COLO829 (cell line): ENCODE measurements at regions not wholly inside any gene's neighbourhood (a gene's known extent, or its start where the extent isn't known, plus 50 kb on each side); places are given as distances from the start of the nearest gene placed in this dataset.
A peak's percentile ranks its signal among the peaks of the same experiment; 100 is the strongest.
"Not testable (repeated sequence)": the region's sequence is repeated elsewhere in the genome, so short reads cannot be mapped to it uniquely, and the experiment has no call there.

Experiments
- DNase-seq: peaks from one replicate; pipeline ENCODE4 v3.0.0; 2012; ENCODE audit warnings: low spot score

DNA sequence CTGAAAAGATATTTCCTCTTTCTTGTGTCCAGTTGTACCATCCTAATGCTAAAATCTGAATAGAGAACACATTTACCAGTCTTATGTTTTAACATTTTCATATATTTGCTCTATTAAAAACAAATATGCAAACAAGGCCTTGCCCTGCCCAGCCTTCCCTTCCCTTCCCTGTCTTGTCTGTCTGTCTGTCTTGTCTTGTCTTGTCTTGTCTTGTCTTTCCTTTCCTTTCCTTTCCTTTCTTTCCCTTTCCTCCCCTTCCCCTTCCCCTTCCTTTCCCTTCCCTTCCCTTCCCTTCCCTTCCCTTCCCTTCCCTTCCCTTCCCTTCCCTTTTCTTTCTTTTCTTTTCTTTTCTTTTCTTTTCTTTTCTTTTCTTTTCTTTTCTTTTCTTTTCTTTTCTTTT is 1103.5 kb downstream of the STIM2 start:
- DNase-seq: no peak

DNA sequence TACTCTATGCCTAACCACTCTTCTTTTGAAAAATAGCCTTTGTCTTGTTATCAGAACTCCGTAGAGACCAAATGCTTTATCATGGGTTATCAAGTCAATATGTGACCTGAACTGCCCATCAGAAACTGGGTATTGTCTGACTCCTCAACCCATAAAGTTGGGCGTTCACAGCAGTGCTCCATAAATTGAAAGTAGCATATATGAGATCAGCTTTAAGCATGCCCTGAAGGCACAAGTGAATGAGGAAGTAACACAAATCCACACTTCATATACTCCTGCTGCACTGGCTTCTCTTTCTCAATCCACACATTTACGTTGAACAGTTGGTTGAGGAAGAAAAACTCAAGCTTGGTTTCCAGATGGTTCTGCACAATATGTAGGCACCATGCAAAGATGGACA is 1106.0 kb downstream of the STIM2 start:
- no peak for DNase-seq

DNA sequence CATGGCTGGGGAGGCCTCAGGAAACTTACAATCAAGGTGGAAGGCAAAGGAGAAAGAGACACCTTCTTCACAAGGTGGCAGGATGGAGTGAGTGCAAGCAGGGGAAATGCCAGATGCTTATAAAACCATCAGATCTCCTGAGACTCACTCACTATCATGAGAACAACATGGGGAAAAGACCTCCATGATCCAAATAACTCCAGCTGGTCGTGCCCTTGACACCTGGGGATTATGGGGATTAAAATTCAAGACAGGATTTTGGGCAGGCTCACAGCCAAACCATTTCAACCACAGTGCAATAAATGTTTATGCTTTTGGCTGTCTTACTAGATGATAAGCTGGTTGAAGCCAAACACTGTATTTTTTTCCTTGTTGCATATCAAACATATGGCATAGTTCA is 1112.4 kb downstream of the STIM2 start:
- no peak for DNase-seq

DNA sequence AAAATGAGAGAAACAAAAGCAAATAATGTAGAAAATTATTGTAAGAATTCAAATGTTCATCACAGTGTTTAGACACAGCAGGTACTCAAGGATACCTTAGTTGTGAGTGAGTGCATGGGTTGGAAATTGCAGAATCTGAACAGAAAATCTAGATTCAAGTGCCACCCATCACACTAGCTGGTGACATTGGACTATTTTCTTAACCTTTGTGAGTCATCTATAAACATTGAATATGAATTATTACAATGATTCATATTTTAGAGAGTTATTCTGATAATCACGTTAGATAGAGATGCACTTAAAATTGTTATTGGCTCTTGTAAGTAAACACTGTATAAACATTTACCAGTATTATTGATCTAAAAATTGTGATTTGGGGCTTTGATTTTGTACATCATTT is 1113.1 kb downstream of the STIM2 start:
- DNase-seq: no peak

DNA sequence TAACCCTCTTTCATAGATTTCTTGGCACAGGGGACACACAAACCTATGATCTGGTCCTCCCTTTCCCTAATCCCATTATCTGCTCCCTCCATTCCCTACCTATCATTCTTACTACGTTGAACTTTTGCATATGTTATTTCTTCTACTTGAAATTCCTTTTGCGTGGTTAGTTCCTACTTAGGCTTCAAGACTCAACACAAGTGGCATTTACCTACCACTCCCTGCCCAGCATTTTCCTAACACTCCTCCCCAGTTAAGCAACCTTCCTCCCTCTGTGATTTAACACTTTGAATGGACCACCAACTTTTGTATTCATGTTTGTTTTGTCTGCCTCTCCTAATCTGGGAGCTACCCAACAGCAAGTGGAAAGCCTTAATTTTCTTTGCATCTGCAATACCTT is 1113.7 kb downstream of the STIM2 start:
- DNase-seq: no peak

DNA sequence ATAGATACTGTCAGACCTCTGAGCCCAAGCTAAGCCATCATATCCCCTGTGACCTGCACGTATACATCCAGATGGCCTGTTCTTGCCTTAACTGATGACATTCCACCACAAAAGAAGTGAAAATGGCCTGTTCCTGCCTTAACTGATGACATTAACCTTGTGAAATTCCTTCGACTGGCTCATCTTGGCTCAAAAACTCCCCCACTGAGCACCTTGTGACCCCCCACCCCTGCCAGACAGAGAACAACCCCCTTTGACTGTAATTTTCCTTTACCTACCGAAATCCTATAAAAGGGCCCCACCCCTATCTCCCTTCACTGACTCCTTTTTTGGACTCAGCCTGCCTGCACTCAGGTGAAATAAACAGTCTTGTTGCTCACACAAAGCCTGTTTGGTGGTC is 1114.2 kb downstream of the STIM2 start:
- DNase-seq: not testable (repeated sequence)

DNA sequence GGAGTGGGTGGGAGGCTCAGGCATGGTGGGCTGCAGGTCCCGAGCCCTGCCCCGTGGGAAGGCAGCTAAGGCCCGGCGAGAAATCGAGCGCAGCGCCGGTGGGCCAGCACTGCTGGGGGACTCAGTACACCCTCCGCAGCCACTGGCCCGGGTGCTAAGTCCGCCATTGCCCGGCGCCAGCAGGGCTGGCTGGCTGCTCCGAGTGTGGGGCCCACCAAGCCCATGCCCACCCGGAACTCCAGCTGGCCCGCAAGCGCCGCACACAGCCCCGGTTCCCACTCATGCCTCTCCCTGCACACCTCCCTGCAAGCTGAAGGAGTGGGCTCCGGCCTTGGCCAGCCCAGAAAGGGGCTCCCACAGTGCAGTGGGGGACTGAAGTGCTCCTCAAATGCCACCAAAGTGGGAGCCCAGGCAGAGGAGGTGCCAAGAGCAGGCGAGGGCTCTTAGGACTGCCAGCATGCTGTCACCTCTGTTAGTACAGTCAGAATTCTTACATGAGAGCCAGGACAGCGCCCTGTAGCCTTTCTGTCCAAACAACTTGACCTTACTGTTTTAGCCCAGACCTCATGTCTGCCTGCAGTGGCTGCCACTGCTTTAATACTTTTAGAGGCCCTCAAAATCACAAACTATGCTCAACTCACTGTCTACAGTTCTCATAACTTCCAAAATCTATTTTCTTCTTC is 1117.9 kb downstream of the STIM2 start:
- not testable (repeated sequence) for DNase-seq

DNA sequence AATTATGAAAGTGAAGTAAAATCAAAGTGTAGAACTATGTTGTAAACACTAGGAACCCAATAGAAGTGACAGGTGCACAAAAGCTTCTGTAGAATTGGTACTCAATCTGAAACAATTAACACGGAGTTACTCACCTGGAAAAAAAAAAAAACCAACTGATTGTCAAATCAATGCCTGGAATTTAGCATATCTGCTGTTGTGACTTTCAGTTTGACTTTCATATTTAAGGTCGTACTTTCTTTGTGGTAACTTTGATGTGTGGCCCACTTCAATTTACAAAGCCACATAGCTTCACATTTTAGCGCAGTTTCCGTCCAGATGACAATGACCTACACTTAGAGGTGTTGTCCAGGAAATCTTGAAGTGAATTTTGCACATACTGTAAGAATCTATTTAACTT is 1124.9 kb downstream of the STIM2 start:
- no peak for DNase-seq

DNA sequence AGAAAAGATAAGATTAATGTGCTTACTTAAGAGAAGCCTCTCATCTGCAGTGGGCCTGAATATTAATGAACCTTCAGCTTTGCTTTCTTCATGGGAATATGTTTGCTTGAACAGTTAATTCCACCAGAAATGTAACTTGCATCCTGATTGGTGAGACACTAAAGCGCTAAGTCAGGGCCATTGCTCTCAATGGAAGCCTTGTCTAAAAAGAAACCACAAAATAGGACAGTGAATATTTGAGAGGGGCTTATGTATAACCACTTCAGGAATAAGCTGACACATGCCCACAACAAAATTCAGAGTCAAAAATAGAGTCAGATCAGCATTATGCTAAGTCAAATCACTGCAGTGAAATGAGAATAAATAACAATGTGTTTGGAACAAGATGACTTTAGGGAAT is 1125.8 kb downstream of the STIM2 start:
- peak; percentile 27 for DNase-seq

DNA sequence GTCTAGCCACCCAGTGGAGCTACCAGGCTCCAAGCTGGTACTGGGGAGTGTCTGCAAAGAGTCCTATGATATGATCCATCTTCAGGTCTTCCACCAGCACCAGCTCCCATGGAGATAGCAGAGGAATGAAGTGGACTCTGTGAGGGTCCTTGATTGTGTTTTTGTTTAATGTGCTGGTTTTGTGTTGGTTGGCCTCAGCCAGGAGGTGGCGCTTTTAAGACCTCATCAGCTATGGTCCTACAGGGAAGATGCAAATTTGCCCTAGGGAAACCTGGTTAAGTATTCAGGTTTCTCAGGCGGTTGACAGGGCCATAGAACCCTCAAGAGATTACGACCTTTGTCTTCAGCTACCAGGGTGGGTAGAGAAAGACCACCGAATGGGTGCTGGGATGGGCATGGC is 1141.1 kb downstream of the STIM2 start:
- DNase-seq: no peak

DNA sequence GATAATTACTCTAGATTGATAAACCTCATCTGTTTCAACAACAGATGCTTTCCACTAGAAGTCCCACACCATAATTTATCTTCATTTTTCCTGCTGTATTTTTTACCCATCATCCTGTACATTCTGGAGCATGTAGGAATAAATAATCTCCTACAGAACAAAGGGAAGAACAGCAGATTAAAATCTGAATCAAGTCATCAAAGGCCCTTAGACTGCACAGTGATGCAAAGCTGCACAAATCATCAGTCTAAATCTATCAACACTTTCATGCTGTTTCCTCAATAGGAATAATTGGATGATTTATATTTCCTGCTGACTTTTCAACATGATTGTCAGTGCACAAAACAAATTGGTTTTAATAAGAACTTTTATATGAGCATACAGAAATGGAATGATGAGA is 1143.9 kb downstream of the STIM2 start:
- no peak for DNase-seq

DNA sequence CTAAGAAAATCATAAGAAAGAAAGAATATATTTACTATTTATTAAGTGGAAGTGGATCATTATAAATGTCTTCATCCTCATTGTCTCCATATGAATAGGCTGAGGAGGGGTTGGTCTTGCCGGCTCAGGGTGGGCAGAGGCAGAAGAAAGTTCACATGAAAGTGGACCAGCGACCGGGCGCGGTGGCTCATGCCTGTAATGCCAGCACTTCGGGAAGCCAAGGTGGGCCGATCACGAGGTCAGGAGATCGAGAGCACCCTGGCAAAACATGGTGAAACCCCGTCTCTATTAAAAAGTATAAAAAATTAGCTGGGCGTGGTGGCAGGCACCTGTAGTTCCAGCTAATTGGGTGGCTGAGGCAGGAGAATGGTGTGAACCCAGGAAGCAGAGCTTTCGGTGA is 1145.4 kb downstream of the STIM2 start:
- no peak for DNase-seq

DNA sequence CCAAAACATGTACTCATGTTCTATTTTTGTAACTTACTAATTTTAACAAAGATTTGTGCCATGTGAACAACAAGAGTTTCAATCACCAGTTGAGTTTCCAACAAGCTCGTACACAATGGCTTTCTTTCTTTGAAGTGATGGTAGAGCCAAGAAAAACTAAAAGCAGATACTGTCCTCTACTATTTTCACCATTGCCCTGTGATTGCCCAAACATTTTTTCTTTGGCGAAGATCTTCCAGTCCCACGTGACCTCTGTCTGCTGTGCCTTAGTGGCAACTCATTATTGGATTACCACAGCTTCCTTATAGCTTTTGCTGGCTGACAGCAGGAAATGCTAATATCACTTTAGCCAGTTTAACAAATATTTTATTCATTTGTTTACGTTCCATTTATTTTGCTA is 1147.1 kb downstream of the STIM2 start:
- DNase-seq: peak; percentile 29

DNA sequence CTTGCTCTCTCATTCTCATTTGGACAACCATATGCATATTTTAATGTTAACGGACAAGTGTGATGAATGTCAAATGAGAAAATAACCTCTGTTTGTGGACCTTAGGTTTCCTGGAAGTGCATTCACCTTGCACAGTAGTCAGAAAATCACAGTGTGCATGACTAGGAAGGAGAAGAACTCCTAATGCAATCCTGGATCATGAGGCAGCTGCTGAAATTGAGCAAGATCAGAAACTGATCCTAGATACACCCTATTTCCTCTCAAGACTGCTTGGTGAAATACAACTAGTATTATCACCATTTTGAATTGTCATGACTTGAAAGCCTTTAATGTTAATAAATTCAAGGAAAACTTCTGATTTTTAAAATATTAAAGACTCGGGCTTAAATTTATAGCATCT is 1148.9 kb downstream of the STIM2 start:
- no peak for DNase-seq

DNA sequence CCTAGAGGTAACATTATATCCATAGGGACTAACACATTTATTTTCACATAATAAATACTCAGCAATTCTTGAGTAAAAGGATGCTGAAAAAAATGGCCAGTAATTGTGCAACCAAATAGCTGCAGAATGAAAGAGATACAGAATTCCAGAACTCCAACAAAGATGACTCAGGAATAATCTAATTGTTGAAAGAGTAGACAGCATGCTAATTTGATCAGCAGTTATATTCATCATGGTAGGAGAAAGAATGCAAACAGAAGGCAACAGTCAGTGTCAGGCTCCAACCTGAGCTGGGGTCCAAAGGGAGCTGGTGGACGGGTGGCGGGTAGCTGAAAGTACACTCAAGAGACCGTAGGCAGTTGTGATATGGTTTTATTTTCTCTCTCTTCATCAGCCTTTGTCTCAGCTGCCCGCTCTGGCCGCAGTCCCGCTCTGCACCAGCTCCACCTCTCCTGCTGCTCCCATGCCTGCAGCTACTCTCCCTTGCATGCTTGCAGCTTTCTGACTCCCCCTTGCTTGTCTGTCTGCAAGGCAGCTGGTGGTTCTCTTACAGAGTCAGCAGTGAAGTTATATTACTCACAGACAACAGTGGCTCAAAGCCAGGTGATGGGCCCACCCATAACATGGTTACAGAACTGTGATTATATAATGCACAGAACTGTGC is 1150.1 kb downstream of the STIM2 start:
- peak; percentile 3 for DNase-seq

DNA sequence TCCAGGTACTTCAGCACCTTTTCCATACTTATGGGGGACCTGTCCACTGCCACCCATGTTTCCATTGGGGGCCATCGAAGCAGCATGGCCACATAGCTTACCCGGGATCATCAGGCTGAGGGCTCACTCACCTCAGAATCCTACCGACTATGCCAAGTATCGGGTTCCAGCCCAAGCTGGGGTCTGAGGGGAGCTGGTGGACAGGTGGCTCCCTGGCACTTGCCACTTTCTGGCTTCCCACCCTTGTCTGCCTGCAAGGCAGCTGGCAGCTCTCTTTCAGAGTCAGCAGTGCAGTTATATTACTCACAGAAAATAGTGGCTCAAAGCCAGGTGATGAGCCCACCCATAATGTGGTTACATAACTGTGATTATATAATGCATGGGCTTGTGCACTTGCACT is 1153.8 kb downstream of the STIM2 start:
- no peak for DNase-seq

DNA sequence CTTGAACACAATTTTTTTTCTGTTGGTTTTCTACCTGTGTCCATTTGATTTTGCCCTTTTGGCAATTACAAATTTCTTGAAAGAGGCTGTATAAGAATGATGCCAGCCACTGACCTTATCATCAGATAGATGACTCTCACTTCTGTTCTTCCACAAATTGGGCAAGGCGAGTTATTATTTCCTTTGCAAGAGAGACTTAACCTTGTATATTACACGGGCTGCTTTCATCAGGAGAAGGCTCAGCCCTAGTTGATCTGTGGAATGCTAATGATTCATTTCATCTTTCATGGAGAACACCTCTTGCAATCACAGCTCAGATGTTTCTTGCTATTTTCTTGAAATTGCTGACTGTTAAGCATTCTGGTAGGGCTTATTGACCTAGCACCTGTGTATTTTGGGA is 1155.4 kb downstream of the STIM2 start:
- DNase-seq: no peak

DNA sequence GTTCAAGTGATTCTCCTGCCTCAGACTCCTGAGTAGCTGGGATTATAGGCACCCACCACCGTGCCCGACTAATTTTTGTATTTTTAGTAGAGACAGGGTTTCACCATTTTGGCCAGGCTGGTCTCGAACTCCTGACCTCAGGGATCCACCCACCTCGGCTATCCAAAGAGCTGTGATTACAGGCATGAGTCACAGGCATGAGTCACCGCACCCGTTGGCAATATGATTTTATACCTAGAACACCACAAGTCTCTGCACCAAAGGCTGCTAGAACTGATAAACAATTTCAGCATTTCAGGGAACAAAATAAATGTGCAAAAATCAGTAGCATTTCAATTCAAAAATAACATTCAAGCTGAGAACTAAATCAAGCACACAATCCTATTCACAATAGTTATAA is 1177.6 kb downstream of the STIM2 start:
- peak; percentile 0 for DNase-seq

DNA sequence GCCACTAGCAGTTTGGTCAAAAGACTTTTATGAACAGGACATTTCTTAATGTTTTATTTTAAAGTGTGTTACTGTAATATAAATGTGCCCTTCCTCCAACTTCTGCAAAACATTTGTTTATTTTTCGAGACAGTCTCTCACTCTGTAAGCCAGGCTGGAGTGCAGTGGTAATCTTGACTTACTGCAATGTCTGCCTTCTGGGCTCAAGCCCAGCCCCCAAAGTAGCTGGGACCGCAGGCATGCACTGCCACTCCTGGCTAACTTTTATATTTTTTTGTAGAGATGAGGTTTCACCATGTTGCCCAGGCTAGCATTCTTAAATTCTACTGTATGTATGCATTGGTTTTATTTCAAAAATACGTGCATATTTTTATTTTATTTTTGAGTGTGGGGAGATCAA is 1201.9 kb downstream of the STIM2 start:
- DNase-seq: no peak

DNA sequence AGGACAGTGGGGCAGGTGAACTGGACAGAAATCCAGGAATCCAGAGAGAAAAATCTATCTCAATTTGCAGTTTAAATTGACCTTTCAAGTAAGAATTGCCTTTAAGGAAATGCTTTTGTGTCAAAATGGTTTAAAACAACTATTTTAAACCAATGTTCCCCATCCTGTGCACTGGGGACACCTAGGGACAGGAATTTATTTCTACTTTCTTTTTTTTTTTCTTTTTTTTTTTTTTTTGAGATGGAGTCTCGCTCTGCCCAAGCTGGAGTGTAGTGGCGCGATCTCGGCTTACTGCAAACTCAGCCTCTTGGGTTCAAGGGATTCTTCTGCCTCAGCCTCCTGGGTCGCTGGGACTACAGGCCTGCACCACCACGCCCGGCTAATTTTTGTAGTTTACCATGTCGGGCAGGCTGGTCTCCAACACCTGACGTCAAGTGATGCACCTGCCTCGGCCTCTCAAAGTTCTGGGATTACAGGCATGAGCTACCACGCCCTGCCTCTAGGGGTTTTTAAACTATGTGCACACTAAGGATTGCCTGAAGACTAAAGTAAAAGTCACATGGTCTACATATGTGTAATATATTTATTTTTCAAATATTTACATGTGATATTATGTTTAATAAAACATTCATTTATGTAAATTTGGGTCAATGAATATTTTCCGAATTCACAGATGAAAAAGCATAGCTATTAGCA is 1213.4 kb downstream of the STIM2 start:
- peak; percentile 34 for DNase-seq

DNA sequence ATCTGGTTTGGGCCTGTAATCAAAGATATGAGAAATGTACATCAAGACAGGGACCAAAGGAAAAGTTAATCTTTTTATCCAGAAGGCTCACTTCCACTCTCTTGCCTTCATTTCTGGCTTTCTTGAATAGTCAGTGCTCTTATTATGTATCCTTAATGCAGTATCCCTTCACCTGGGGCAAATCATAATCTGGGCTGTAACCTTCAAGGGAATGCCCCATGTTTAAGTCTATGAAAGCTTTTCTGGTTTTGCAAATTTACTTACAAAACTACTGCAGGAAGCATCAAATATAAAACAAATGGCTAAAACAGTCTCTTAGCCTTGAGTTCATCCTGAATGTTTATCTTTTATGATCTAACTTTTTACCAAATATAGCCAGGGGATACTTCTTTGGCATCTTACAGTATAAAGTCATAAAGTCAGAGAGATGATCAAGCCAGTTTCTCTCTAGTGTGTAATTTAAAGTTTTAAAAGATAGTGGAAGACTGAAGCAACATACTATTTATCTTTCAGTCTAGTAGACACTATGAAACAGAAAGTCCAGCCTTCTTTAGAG is 1214.8 kb downstream of the STIM2 start:
- no peak for DNase-seq

DNA sequence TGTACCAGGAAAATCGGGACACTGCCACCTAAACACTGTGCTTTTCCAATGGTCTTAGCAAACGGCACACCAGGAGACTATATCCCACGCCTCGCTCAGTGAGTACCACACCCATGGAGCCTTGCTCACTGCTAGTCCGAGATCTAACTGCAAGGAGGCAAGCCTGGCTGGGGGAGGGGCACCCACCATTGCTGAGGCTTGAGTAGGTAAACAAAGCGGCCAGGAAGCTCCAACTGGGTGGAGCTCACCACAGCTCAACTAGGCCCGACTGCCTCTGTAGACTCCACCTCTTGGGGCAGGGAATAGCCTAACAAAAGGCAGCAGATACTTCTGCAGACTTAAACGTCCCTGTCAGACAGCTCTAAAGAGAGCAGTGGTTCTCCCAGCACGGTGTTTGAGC is 1216.6 kb downstream of the STIM2 start:
- DNase-seq: not testable (repeated sequence)

DNA sequence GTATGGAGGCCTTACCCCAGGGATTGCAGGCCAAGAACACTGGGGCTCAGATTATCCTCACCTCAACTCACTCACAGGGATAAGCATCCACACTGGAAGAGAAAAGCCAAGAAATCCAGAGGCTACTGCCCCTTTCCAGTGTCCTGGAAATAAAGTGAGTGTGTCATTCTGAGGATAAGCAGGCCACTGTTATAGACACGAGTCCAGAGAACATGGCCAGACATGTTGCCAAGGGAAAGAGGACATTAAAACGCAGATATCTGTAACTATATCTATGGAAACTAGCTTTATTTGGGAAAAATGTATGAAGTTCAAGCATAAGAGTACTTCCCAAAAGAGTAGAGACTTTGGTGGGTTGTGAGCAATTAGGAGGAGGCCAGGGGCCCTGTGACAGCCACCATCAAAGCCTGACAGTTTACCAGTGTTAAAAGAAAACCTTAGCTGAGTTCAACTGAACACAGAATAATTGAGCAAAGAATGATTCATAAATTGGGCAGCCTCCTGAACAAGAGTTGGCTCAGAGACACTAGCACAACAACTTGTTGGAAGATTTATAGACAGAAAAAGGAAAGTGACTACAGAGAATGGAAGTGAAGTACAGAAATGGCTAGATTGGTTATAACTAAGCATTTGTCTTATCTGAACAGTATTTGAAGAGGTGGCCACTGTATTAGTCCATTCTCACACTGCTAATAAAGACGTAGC is 1222.2 kb downstream of the STIM2 start:
- DNase-seq: no peak
